ENCODE measurements at regions not wholly inside any gene's neighbourhood (a gene's known extent, or its start where the extent isn't known, plus 50 kb on each side); places are given as distances from the start of the nearest gene placed in this dataset.

DNA sequence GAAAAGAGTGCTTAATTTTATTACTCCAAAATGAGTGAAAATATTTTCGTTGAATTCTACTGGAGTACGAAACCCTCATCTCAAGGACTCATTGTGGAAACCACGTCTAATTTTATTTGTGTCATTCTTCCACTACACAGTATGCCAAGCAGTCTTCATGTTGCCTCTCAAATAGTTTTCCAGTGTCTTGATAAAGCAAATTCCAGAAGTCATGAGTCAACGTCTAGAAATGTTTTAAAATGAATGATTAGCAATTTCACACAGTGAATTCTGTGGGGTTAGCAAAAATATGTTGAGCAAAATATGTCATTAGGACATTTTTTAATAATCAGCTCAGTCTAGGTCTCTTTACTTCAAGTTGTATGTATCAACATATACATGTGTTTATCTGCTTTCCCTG is 865.5 kb downstream of the DSC3 start:
- H3K36me3 ChIP-seq: no peaks in the 10 kb centered on the region
- no peak overlapping the region for H3K27ac ChIP-seq
- DNase-seq: no peak
- H3K27me3 ChIP-seq: no peaks in the 10 kb centered on the region
- TF ChIP-seq, protein P1, sequence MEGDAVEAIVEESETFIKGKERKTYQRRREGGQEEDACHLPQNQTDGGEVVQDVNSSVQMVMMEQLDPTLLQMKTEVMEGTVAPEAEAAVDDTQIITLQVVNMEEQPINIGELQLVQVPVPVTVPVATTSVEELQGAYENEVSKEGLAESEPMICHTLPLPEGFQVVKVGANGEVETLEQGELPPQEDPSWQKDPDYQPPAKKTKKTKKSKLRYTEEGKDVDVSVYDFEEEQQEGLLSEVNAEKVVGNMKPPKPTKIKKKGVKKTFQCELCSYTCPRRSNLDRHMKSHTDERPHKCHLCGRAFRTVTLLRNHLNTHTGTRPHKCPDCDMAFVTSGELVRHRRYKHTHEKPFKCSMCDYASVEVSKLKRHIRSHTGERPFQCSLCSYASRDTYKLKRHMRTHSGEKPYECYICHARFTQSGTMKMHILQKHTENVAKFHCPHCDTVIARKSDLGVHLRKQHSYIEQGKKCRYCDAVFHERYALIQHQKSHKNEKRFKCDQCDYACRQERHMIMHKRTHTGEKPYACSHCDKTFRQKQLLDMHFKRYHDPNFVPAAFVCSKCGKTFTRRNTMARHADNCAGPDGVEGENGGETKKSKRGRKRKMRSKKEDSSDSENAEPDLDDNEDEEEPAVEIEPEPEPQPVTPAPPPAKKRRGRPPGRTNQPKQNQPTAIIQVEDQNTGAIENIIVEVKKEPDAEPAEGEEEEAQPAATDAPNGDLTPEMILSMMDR (IDR thresholded peaks at IDR 0.05): no peak
- no peaks in the 10 kb centered on the region for H3K4me1 ChIP-seq
- H3K9me3 ChIP-seq: peaks cover 0 to 6% (median 0%) of the 10 kb centered on the region in 3 donors
- intact Hi-C loops (cut with DNase I; ENCODE audit: low total_unique reads): no loop called here
- H3K4me3 ChIP-seq: no peak overlapping the region

- intact Hi-C loops (cut with DNase I; ENCODE audit: low total_unique reads): no loop called here
- Histone ChIP-seq H3K9me3 (peaks cover 0 to 6% (median 0%) of the 10 kb centered on the region in 3 donors), H3K27ac (no peak overlapping the region), H3K27me3 (no peaks in the 10 kb centered on the region), H3K4me1 (no peaks in the 10 kb centered on the region), H3K4me3 (no peak overlapping the region), H3K36me3 (no peaks in the 10 kb centered on the region)
- DNase-seq: no peak
- TF ChIP-seq, protein P1 (IDR thresholded peaks at IDR 0.05): no peak
Measured at GRCh38 chr18:30175621-30176225, 866.8 kb downstream of the DSC3 start.

GRCh38 chr18:30175061-30175574 is 867.4 kb downstream of the DSC3 start:
- TF ChIP-seq, protein P1 (IDR thresholded peaks at IDR 0.05): no peak
- intact Hi-C loops (cut with DNase I; ENCODE audit: low total_unique reads): no loop called here
- no peak overlapping the region for H3K27ac ChIP-seq
- peaks cover 0 to 6% (median 0%) of the 10 kb centered on the region in 3 donors for H3K9me3 ChIP-seq
- no peak for DNase-seq
- H3K36me3 ChIP-seq: no peaks in the 10 kb centered on the region
- no peak overlapping the region for H3K4me3 ChIP-seq
- H3K4me1 ChIP-seq: no peaks in the 10 kb centered on the region
- H3K27me3 ChIP-seq: no peaks in the 10 kb centered on the region

GRCh38 chr18:30163573-30163972 is 879.0 kb downstream of the DSC3 start:
- Histone ChIP-seq H3K36me3 (no peaks in the 10 kb centered on the region), H3K4me1 (no peaks in the 10 kb centered on the region), H3K27me3 (no peaks in the 10 kb centered on the region), H3K9me3 (no peaks in the 10 kb centered on the region), H3K4me3 (no peak overlapping the region), H3K27ac (no peak overlapping the region)
- TF ChIP-seq, protein P1 (IDR thresholded peaks at IDR 0.05): no peak
- DNase-seq: no peak
- intact Hi-C loops (cut with DNase I; ENCODE audit: low total_unique reads): no loop called here

DNA sequence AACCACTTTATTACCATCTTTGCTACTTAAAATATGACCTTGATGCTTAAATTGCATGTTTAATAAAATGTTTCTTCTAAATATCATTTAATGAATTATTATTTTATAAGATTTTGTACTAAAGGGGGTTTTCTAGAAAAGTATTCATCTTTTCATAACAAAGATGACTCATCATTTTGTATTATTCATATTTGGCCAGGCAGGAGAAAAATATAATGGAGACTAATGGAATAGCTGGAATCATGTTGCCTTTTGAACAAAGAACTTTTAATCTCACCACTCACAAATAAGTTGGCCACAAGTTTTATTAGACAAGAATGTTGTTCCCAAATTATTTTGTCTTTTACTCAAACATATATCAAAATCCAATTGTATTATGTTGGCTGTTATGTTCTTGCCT is 882.4 kb downstream of the DSC3 start:
- intact Hi-C loops (cut with DNase I; ENCODE audit: low total_unique reads): no loop called here
- Histone ChIP-seq H3K27ac (no peak overlapping the region), H3K4me3 (no peak overlapping the region), H3K4me1 (no peaks in the 10 kb centered on the region), H3K27me3 (no peaks in the 10 kb centered on the region), H3K36me3 (no peaks in the 10 kb centered on the region), H3K9me3 (no peaks in the 10 kb centered on the region)
- no peak for DNase-seq
- TF ChIP-seq, protein P1 (IDR thresholded peaks at IDR 0.05): no peak

Measured in tibial artery (tissue), 4 donors.